ENCODE measurements at regions not wholly inside any gene's neighbourhood (a gene's known extent, or its start where the extent isn't known, plus 50 kb on each side); places are given as distances from the start of the nearest gene placed in this dataset.
"Not testable (repeated sequence)": the region's sequence is repeated elsewhere in the genome, so short reads cannot be mapped to it uniquely, and the experiment has no call there.

- DNase-seq (ENCODE audit: low read depth in 2 of 2, low spot score in 1 of 2) = no peak
Measured at GRCh38 chr2:88396209-88396608, 56.3 kb downstream of the FOXI3 start.

GRCh38 chr2:88377641-88377991, 74.9 kb downstream of the FOXI3 start:
- DNase-seq (ENCODE audit: low read depth in 2 of 2, low spot score in 1 of 2) = no peak

DNA sequence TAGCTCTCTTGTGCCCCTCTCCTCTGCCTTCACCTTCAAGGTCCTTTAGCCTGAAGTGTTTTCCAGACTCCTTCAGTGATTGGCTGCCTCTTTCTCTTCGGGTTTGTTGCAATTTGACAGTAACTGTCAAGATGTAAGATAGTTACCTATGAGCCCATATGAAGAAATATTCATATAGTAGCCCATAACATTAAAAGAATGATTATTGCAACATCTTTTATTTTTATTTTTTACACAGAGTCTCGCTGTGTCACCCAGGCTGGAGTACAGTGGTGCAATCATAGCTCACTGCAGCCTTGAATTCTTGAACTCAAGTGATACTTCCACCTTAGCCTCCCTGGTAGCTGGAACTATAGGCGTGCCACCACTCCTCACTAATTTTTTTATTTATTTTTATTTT, 80.5 kb downstream of the FOXI3 start:
- DNase-seq (ENCODE audit: low read depth in 2 of 2, low spot score in 1 of 2) = no peak

DNA sequence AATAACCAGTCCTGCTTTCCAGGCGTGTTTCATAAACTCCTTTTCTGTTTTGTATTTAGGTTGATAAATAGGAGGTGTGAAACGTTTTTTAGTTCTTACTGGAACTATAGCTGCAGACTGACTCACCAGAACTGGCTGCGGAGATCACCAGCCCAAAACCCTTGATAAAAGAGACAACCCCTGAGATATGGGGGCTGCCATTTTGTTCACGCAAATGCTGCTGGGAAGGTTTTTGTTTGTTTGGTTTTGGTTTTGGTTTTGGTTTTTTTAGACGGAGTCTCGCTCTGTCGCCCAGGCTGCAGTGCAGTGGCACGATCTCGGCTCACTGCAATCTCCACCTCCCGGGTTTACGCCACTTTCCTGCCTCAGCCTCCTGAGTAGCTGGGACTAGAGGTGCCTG, 87.1 kb downstream of the FOXI3 start:
- not testable (repeated sequence) for DNase-seq (ENCODE audit: low read depth in 2 of 2, low spot score in 1 of 2)

DNA sequence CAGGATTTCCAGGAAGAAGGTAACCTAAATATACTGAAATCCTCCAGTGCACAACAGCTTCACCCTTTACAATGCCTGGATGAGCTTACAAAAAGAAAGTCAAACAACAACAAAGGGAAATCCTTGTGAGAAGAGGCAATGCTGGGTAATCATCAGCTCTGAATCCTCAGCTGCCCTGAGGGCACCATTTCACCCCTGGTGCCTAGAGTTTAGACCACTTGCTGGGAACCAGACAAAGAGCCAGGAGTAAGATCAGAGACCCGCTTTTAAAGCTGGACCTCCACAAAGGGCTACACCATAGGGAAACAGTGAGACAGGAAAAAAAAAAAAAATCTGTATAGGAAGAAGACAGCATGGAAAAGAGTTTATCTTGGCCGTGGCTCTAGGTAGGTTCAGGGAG, 97.0 kb downstream of the FOXI3 start:
- DNase-seq (ENCODE audit: low read depth in 2 of 2, low spot score in 1 of 2) = no peak

DNA sequence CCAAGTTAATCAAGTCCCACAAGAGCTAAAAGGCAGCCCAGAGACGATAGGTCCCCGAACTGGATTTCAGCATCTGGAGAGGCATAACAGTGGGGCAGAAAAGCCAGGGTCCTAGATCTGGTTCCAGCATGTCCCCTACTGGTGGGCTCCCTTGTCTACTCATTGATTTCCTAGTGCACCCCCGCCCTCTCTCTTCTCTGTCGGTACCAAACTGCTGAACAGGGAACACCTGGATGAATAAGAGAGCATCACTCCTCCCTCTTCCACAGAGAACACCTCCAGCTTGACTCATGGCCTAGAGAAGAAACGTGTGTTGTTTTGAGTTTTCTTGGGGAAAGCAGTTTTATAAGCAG, 101.3 kb downstream of the FOXI3 start:
- no peak for DNase-seq (ENCODE audit: low read depth in 2 of 2, low spot score in 1 of 2)

DNA sequence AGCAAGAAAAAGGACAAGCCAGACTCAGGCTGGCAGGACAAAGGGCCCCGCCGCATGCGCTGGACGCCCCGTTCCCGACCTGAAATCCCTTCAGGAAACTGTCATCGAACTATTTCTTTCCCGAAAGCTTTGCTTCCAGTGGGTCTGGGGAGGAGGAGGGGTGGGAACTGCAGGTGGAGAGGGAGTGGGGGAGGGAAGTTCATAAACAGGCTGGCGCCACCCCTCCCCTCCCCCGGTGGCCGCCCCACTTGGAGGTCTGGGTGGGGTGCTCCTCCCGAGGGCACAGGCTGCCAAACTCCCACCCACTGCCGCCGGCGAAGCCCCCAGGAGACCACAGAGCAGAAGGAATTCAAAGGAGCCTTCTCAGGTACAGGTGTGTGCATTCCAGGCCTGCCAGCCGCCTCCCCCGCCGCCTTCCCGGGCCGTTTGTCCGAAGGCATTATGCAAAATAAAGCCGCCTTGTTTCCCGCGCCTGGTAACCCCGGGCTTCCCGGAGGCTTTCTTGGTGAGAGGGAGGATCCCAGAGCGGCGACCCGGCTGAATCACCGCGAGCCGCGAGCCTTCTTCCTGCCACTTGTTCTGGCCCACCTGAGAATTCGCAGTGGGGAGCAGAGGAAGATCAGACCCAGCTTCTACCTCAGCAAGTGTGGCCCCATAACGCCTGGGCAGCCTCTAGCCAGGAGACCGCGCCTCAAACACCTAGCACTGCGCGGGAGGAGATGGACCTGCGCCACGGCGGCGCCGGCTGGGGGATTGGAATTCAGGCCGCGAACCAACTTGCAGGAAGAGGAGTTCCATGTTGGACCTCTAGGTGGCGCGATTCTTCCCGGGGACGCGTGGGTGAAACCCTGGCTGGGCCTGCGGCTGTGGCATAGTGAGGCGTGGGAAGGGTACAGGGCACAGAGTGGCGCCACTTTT, 101.9 kb downstream of the FOXI3 start:
- peak; percentile 11 to 44 for DNase-seq (ENCODE audit: low read depth in 2 of 2, low spot score in 1 of 2)

GRCh38 chr2:88345842-88346241, 106.7 kb downstream of the FOXI3 start:
- no peak for DNase-seq (ENCODE audit: low read depth in 2 of 2, low spot score in 1 of 2)

DNA sequence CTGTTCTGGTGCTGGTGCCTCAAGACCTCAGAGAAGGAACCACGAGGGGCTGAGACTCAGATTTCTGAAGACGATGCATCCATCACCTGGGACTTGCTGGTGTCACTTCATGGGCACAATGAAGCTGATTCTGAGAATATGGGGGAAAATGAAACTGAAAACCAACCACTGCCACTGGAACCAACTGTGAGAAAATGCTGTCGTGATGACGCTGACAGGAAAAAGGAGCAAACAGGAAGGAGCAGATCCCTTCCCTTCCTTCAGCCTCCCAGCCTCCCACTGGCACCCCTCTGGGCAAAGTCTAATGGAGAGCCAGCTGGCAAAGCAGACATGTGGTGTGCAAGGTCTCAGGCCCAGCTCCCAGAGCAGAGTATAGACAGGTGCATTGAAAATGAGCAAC, 109.7 kb downstream of the FOXI3 start:
- no peak for DNase-seq (ENCODE audit: low read depth in 2 of 2, low spot score in 1 of 2)

DNA sequence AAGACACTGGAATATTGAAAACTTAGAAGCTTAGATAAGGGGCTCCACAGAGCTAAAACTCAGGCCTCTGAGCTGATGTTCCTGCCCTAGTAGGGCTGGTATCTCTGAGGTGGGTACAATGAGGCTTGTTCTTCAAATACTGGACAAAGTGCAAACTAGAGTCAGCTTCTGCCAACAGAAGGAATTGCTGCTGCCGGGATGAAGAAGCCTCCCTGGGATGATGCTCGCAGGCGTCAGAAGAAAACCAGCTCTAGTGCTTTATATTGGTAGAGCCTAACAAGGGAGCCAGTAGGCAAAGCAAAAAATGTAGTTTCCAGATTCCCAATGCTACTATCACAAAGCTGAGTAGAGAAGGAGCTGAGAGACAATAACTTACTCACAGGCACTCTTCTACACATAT, 118.1 kb downstream of the FOXI3 start:
- DNase-seq (ENCODE audit: low read depth in 2 of 2, low spot score in 1 of 2) = no peak

GRCh38 chr2:88331239-88331638, 121.3 kb downstream of the FOXI3 start:
- no peak for DNase-seq (ENCODE audit: low read depth in 2 of 2, low spot score in 1 of 2)

DNA sequence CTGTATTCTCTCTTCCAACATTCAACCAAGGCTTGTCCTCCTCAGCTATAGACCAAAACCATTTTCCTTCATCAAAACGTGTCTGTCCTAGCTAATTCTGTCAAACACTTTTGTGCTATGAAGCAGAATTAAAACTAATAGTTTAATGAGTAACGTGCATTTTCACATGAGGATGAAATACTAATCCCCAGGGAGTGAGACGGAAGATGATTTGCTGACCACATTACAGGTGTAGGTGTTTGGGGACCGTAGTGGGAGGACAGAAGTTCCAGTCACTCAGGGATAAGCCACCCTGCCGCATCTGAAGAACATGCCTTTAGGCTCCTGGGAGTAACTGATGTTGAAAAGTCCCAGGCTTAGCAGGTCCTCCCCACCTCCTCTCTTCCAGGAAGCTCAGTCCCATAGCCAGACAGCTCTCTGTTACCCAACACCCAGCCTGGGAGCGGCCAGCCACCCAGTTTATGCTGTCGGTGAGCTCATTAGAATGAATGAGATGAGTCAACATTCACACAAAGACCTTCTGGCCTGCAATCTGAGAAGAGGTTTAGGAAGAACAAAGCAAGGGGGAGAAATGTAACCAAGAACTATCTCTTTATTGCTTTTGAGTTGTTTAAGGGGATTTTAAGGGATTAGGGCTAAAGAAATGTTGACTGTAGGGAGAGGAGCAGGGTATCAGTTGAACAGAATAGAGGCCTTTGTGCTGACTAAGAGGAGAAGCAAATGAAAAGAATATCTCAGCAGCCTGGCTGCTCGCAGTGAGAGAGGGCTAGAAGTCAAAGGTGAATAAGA, 122.5 kb downstream of the FOXI3 start:
- DNase-seq (ENCODE audit: low read depth in 2 of 2, low spot score in 1 of 2) = no peak

- DNase-seq (ENCODE audit: low read depth in 2 of 2, low spot score in 1 of 2) = no peak
Measured at GRCh38 chr2:88321449-88322248, 130.8 kb downstream of the FOXI3 start.

DNA sequence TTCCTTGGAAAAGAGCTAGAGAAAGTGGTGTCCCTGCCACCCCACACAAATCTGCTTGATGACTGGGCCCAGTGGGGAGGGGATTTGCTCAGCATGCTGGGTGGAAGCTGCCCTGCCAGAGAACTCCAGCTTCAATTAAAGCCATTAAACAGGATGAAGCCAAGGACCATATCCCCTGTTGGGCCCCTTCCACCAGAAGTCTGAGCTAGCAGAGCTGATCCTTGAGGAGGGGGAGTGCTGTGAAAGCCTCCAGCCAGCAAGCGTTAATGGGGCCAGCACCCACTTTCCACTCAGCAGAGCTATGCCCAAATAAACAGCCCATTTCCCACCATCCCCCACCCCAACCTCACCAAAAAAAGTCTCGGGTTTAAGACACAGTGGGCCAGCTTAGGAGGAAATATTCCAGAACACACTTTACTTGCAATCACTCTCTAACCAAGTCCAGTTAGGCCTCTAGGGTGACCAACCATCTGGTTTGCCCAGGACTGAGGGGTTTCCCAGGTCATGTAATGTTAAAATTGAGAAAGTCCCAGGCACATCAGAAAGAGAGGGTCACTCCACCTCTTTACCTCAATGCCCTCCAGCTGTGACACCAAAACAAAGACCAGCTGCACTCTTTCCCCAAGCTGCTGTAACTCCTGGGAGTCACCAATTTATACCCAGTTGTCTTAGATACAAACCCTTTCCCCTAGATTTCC, 132.3 kb downstream of the FOXI3 start:
- no peak for DNase-seq (ENCODE audit: low read depth in 2 of 2, low spot score in 1 of 2)

DNA sequence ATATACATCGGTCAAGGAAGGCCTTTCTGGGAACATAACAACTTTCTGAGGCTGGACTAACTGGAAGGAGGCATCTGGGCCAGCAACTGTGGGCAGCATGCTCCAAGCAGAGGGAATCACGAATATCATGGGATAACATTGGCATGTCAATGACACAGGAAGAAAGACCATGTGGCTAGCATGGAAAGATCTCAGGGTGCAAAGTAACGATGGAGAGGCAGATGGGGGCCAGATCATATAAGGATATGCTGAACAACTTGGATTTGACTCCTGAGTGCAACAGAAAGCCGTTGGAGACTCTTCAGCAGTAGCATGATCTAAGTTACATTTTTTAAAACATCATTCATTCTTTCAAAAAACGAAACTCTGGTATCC, 133.6 kb downstream of the FOXI3 start:
- DNase-seq (ENCODE audit: low read depth in 2 of 2, low spot score in 1 of 2) = no peak

DNA sequence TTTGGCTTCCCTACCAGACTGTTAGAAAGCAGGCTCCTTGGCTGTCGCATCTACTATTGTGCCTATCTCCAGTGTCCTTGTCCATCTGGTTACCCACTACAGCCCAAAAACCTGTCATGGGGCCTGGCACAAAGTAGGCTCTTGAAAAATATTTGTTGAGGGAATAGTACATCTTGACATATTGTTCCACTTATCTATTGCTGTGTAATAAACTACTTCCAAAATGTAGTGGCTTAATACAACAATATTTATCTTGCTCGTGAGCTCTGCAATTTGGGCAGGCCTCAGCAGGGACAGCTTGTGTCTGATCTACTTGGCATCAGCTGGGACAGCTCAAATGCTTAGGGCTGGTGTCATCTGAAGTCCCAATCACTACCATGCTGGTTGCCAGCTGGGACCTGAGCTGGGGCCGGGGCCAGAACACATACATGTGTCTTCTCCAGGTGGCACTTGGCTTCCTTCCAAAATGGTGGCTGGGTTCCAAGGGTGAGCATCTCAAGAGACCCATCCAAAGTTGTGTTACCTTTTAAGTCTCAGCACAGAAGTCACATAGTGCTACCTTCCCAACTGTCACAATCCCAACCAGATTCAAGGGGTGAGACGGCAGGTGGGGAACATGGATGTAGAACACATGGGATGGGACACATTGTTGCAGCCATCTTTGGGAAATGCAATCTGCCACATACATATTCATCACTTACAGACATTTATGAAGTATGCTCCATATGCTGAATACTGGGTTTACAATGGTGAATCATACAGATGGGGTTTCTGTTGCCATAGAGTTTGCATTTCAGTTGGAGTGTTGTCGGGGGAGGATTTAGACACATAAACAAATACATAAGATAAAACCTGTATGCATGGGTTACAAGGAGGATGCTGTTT, 134.2 kb downstream of the FOXI3 start:
- DNase-seq (ENCODE audit: low read depth in 2 of 2, low spot score in 1 of 2) = no peak

GRCh38 chr2:88310787-88311186, 140.6 kb downstream of the THNSL2 start:
- no peak for DNase-seq (ENCODE audit: low read depth in 2 of 2, low spot score in 1 of 2)

- DNase-seq (ENCODE audit: low read depth in 2 of 2, low spot score in 1 of 2) = no peak
Measured at GRCh38 chr2:88307817-88308216, 137.7 kb downstream of the THNSL2 start.

DNA sequence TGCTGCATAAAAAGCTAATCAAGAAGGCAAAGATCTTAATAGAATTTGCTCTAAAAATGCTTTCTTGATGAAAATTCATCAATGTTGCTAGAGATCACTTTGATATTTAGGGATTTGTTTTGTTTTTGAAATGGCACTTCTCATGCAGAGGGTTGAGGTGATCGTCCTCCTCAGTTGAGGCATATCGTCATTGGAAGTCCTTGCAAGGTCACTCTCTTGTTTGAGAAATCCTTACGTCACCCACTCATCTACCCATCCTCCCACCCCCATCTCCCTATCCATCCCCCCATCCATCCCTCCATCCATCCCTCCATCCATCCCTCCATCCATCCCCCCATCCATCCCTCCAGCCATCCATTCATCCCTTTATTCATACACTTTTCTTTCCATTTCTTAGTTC, 133.7 kb downstream of the THNSL2 start:
- DNase-seq (ENCODE audit: low read depth in 2 of 2, low spot score in 1 of 2) = no peak

- DNase-seq (ENCODE audit: low read depth in 2 of 2, low spot score in 1 of 2) = no peak
Measured at GRCh38 chr2:88296247-88296646, 126.1 kb downstream of the THNSL2 start.

Measured in stimulated activated CD8-positive, alpha-beta memory T cell treated with anti-CD3 and anti-CD28 coated beads, Interleukin-4, amount 100 ng/mL, for 4 hours (primary cell).